G401 (cell line): ENCODE measurements at regions not wholly inside any gene's neighbourhood (a gene's known extent, or its start where the extent isn't known, plus 50 kb on each side); places are given as distances from the start of the nearest gene placed in this dataset.
A peak's percentile ranks its signal among the peaks of the same experiment; 100 is the strongest.

Experiments
- DNase-seq: peaks from one replicate; pipeline ENCODE4 v3.0.0-alpha.2; 2015; ENCODE audit warnings: low spot score
- in situ Hi-C: cut with HindIII; loops from 2 replicates; pipeline ENCODE4 v1.10.0; 2016; ENCODE audit warnings: low sequenced_read_pairs, mixed read lengths

- DNase-seq = no peak
- in situ Hi-C loops = no loop called here
These were observed 98.0 kb downstream of the IRF2BPL start for GRCh38 chr14:76930549-76930948.

DNA sequence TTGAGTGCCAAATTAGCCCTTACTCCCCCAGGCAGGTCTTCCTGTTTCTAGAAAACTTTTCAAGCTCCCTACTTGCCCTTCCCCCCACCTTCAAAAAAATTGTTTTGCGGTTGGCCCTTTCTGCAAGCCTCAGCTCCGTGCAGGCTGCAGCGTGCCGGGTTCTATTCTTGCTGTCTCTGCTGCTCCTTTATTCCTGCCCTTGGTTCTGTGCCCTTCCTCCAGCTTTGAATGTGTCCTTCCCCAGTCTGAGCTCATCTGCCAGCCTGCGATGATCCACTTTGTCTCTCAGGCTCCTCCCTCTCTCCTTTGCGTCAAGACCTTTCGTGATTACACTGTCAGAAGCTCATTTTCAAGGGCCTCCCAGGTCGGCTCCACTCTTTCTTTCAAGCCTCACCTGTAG is 98.6 kb downstream of the IRF2BPL start:
- in situ Hi-C loops = no loop called here
- DNase-seq = no peak

GRCh38 chr14:76927971-76928700 is 100.4 kb downstream of the IRF2BPL start:
- no peak for DNase-seq
- in situ Hi-C loops = no loop called here

GRCh38 chr14:76926521-76927251 is 100.5 kb downstream of the LRRC74A start:
- in situ Hi-C loops = no loop called here
- DNase-seq = no peak

DNA sequence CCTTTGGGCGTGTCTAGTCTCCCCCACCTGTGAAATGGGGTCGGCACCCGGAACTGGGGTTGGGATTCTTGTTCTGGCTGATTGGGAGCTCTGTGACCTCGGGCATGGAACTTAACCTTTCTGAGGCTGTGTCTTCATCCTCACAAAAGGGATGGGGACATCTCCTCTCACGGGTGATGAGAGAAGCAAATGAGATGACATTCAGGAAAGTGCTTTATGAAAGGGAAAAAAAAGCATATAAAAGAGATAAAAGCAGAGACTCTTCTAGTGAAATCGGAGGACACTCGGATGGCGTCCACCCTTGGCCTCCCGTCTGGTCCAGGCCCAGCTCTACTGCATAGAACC is 98.9 kb downstream of the LRRC74A start:
- no peak for DNase-seq
- in situ Hi-C loops = no loop called here

DNA sequence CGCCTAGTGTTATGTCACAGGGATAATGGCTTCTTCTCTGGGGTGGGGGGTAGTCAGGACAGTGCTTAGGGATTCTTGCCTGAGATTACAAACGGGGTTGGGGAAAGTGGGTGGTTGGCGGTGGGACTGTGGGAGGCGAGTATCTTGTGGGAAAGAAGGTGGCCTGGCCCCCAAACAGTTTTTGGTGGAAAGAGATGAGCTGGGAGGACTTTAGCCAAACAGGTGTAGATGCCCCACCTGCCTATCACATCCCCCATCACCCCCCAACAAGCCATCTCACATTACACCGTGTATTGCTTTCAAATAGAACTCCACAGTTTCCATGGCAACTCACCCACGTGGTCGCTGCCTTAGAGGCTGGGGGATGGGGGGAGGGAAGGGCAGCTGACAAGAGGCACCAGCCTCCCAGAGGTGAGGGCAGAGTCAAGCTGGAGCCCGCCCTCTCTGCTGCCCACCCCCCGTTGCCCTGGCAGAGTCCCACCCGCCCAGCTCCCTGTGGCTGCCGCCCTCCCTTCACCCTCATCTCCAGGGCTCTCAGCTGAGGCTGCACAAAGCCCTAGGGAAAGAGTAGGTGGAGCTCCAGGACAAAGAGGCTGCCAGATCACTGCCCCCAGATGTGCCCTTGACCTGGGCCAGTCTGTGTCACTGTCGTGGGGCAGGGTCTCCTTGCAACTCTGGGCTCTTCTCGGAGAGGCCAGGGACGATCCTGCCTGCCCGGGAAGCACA is 98.3 kb downstream of the LRRC74A start:
- peak; percentile 63 for DNase-seq
- in situ Hi-C loops = no loop called here

- in situ Hi-C loops = no loop called here
- no peak for DNase-seq
These were observed 97.5 kb downstream of the LRRC74A start for GRCh38 chr14:76923431-76924370.

DNA sequence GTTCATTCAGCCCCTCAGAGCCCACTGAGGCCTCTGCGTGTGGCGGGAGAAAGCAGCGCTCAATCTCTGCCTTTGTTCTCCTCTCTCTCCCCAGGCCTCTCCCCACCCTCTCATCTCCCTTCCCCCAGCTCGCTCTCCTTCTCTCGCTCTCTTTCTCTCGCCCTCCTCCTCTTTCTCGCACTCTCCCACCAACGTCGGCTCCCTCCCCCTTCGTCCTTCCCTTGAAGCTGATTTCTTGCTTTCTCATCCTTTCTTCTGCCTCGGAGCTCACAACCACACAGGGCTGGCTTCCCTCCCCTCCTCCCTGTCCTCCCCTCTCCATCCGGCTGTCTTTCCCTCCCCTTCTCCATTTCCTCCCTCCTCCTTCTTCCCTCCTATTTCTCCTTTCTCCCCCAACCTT is 96.4 kb downstream of the LRRC74A start:
- DNase-seq = no peak
- in situ Hi-C loops = no loop called here

- in situ Hi-C loops = no loop called here
- DNase-seq = no peak
These were observed 95.9 kb downstream of the LRRC74A start for GRCh38 chr14:76922092-76922491.

GRCh38 chr14:76921088-76921399 is 94.8 kb downstream of the LRRC74A start:
- in situ Hi-C loops = no loop called here
- no peak for DNase-seq

- in situ Hi-C loops = no loop called here
- DNase-seq = no peak
These were observed 94.3 kb downstream of the LRRC74A start for GRCh38 chr14:76920331-76921087.

GRCh38 chr14:76919431-76920330 is 93.5 kb downstream of the LRRC74A start:
- peak; percentile 64 for DNase-seq
- in situ Hi-C loops = no loop called here
